ENCODE measurements at regions not wholly inside any gene's neighbourhood (a gene's known extent, or its start where the extent isn't known, plus 50 kb on each side); places are given as distances from the start of the nearest gene placed in this dataset.

DNA sequence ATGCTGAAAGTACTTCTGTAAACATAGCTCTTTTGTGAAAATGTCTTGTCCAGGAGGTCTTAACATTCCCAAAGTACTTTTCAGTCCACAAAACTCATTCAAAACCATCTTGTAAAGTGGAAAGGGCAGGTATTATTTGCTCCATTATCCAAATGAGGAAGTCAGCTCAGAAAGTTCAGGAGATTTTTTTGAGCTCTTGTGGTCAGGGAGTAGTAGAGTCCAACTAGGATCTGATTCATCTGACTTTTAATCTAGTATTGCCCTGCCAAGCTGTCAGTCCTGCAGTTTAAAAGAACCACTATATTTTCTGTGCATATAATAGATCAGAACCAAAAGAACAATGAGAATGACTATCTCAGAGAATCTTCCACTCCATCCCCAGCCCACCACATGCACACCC, 83.5 kb downstream of the FOXB1 start:
- Histone ChIP-seq H3K27me3 (ENCODE audit: control insufficient read depth in 3 of 3, insufficient read depth in 3 of 3, low read depth in 1 of 3, low read length in 3 of 3) (no peaks in the 10 kb centered on the region), H2AFZ (ENCODE audit: low read length) (no peak overlapping the region), H3K23ac (ENCODE audit: low read depth, low read length, poor library complexity) (no peak overlapping the region), H3K14ac (ENCODE audit: low read length) (no peak overlapping the region), H2AK5ac (ENCODE audit: low read depth, low read length) (no peak overlapping the region), H2BK120ac (ENCODE audit: low read depth, low read length) (no peak overlapping the region), H3K18ac (ENCODE audit: low read length) (no peak overlapping the region), H2BK15ac (ENCODE audit: low read length) (no peak overlapping the region), H3K9ac (ENCODE audit: low read depth, low read length, poor library complexity) (no peak overlapping the region), H2BK5ac (ENCODE audit: low read length) (no peak overlapping the region), H4K91ac (ENCODE audit: low read depth, low read length, poor library complexity) (no peak overlapping the region), H3K36me3 (replicated peaks in 1 of 2; ENCODE audit: control insufficient read depth in 2 of 2, insufficient read depth in 2 of 2, low read length in 2 of 2) (no peaks in the 10 kb centered on the region), H2BK12ac (ENCODE audit: low read length) (no peak overlapping the region), H4K8ac (ENCODE audit: low read depth, low read length) (no peak overlapping the region), H3K79me1 (ENCODE audit: low read depth, low read length) (no peaks in the 10 kb centered on the region), H3K4me2 (ENCODE audit: insufficient read depth, low read length, poor library complexity, severe bottlenecking) (no peak overlapping the region), H3K9me3 (replicated peaks in 1 of 2; ENCODE audit: control insufficient read depth in 2 of 2, insufficient read depth in 1 of 2, low read depth in 1 of 2, low read length in 2 of 2) (no peaks in the 10 kb centered on the region), H3K27ac (replicated peaks; ENCODE audit: low read length) (no peak overlapping the region), H3K4me1 (ENCODE audit: control insufficient read depth in 2 of 2, insufficient read depth in 1 of 2, low read depth in 1 of 2, low read length in 2 of 2) (peaks cover 2 to 4% of the 10 kb centered on the region in 2 donors), H3K4me3 (ENCODE audit: low read length in 2 of 2) (no peak overlapping the region), H3K4ac (ENCODE audit: low read length) (no peak overlapping the region)
- DNase-seq (ENCODE audit: low spot score) = no peak

DNA sequence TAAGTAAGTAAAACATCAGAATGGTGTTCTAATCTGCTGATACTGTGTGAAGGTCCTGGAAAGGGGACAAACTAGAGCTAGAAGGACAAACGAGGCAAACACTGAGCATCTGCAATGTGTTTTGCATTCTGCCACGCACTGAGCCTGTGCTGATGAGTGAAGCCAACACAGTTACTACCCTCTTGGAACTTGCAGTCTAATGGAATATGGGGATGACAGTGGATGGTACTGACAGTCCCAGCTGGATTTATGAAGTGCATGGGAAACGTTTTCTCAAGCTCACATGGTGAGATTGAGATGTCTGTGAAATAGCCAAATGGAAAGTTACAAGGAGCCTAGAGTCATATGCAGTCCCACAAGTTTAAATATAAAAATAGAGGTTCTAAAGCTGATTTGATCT, 86.6 kb downstream of the FOXB1 start:
- no peaks in the 10 kb centered on the region for H3K79me1 ChIP-seq (ENCODE audit: low read depth, low read length)
- H2AK5ac ChIP-seq (ENCODE audit: low read depth, low read length) = no peak overlapping the region
- H3K4ac ChIP-seq (ENCODE audit: low read length) = no peak overlapping the region
- no peak overlapping the region for H2BK120ac ChIP-seq (ENCODE audit: low read depth, low read length)
- WGBS, 2 donors (ENCODE audit: extremely low coverage in 2 of 2, insufficient read length in 2 of 2, insufficient replicate concordance in 1 of 2) = no CpG with 5 or more reads among the region's 3 CpGs
- H3K27ac ChIP-seq (replicated peaks; ENCODE audit: low read length) = no peak overlapping the region
- peaks cover 2 to 4% of the 10 kb centered on the region in 2 donors for H3K4me1 ChIP-seq (ENCODE audit: control insufficient read depth in 2 of 2, insufficient read depth in 1 of 2, low read depth in 1 of 2, low read length in 2 of 2)
- no peak overlapping the region for H3K4me2 ChIP-seq (ENCODE audit: insufficient read depth, low read length, poor library complexity, severe bottlenecking)
- no peaks in the 10 kb centered on the region for H3K27me3 ChIP-seq (ENCODE audit: control insufficient read depth in 3 of 3, insufficient read depth in 3 of 3, low read depth in 1 of 3, low read length in 3 of 3)
- no peaks in the 10 kb centered on the region for H3K36me3 ChIP-seq (replicated peaks in 1 of 2; ENCODE audit: control insufficient read depth in 2 of 2, insufficient read depth in 2 of 2, low read length in 2 of 2)
- no peak overlapping the region for H2AFZ ChIP-seq (ENCODE audit: low read length)
- no peak overlapping the region for H2BK5ac ChIP-seq (ENCODE audit: low read length)
- H2BK12ac ChIP-seq (ENCODE audit: low read length) = no peak overlapping the region
- no peak overlapping the region for H3K18ac ChIP-seq (ENCODE audit: low read length)
- no peak overlapping the region for H3K14ac ChIP-seq (ENCODE audit: low read length)
- no peak overlapping the region for H4K8ac ChIP-seq (ENCODE audit: low read depth, low read length)
- no peak overlapping the region for H4K91ac ChIP-seq (ENCODE audit: low read depth, low read length, poor library complexity)
- H3K9me3 ChIP-seq (replicated peaks in 1 of 2; ENCODE audit: control insufficient read depth in 2 of 2, insufficient read depth in 1 of 2, low read depth in 1 of 2, low read length in 2 of 2) = peaks cover 0 to 5% of the 10 kb centered on the region in 2 donors
- H3K23ac ChIP-seq (ENCODE audit: low read depth, low read length, poor library complexity) = no peak overlapping the region
- DNase-seq (ENCODE audit: low spot score) = no peak
- H2BK15ac ChIP-seq (ENCODE audit: low read length) = no peak overlapping the region
- H3K4me3 ChIP-seq (ENCODE audit: low read length in 2 of 2) = no peak overlapping the region
- no peak overlapping the region for H3K9ac ChIP-seq (ENCODE audit: low read depth, low read length, poor library complexity)

DNA sequence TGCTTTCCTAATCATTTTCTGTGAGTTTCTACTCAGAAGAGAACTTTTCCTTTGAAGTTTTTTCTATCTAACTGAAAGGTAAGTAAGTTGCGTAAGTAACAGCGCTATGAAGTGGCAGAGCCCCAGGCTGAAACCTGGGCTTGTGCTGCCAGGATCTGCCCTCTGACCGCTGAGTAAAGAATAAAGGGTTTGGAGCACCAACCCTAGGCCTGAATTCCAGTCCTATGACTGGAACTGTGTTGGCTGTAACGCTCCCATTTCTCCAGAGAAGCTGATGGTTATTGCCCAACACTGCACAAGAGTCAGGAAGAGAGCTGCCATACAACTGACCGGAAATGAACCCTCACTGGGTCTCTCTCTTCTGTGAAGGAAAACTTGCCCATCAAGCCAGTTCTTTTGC, 87.0 kb downstream of the FOXB1 start:
- peaks cover 2 to 4% of the 10 kb centered on the region in 2 donors for H3K4me1 ChIP-seq (ENCODE audit: control insufficient read depth in 2 of 2, insufficient read depth in 1 of 2, low read depth in 1 of 2, low read length in 2 of 2)
- H2BK120ac ChIP-seq (ENCODE audit: low read depth, low read length) = no peak overlapping the region
- no peaks in the 10 kb centered on the region for H3K27me3 ChIP-seq (ENCODE audit: control insufficient read depth in 3 of 3, insufficient read depth in 3 of 3, low read depth in 1 of 3, low read length in 3 of 3)
- H2AFZ ChIP-seq (ENCODE audit: low read length) = peak overlapping the region; percentile 24
- no peaks in the 10 kb centered on the region for H3K79me1 ChIP-seq (ENCODE audit: low read depth, low read length)
- WGBS, 2 donors (ENCODE audit: extremely low coverage in 2 of 2, insufficient read length in 2 of 2, insufficient replicate concordance in 1 of 2) = no CpG with 5 or more reads among the region's 5 CpGs
- H3K4me3 ChIP-seq (ENCODE audit: low read length in 2 of 2) = no peak overlapping the region
- H3K4me2 ChIP-seq (ENCODE audit: insufficient read depth, low read length, poor library complexity, severe bottlenecking) = no peak overlapping the region
- H3K23ac ChIP-seq (ENCODE audit: low read depth, low read length, poor library complexity) = no peak overlapping the region
- no peak overlapping the region for H3K4ac ChIP-seq (ENCODE audit: low read length)
- H3K27ac ChIP-seq (replicated peaks; ENCODE audit: low read length) = no peak overlapping the region
- no peak overlapping the region for H3K14ac ChIP-seq (ENCODE audit: low read length)
- no peak overlapping the region for H2AK5ac ChIP-seq (ENCODE audit: low read depth, low read length)
- no peak overlapping the region for H2BK15ac ChIP-seq (ENCODE audit: low read length)
- H3K9me3 ChIP-seq (replicated peaks in 1 of 2; ENCODE audit: control insufficient read depth in 2 of 2, insufficient read depth in 1 of 2, low read depth in 1 of 2, low read length in 2 of 2) = peaks cover 0 to 6% of the 10 kb centered on the region in 2 donors
- no peak overlapping the region for H4K8ac ChIP-seq (ENCODE audit: low read depth, low read length)
- H2BK5ac ChIP-seq (ENCODE audit: low read length) = no peak overlapping the region
- no peak overlapping the region for H3K18ac ChIP-seq (ENCODE audit: low read length)
- H2BK12ac ChIP-seq (ENCODE audit: low read length) = no peak overlapping the region
- H4K91ac ChIP-seq (ENCODE audit: low read depth, low read length, poor library complexity) = no peak overlapping the region
- DNase-seq (ENCODE audit: low spot score) = no peak
- H3K36me3 ChIP-seq (replicated peaks in 1 of 2; ENCODE audit: control insufficient read depth in 2 of 2, insufficient read depth in 2 of 2, low read length in 2 of 2) = no peaks in the 10 kb centered on the region
- no peak overlapping the region for H3K9ac ChIP-seq (ENCODE audit: low read depth, low read length, poor library complexity)

DNA sequence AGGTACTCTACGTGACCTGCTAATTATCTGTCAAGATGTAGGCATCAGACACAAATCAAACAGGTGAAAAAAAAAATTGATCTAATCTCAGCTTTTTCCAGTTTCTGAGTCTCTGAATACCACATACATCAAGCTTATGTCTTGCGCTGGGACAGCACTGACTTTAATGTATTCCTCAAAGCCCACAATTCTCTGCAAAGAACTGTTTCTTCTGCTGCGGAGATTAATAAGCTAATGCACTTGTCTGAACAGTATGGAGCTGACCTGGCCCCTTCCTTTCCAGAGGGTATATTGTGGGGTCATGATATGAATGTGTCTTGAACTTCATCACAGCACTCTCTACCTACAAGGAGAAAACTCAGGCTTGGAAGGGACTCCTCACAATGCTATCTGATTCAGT, 87.8 kb downstream of the FOXB1 start:
- Histone ChIP-seq H3K79me1 (ENCODE audit: low read depth, low read length) (no peaks in the 10 kb centered on the region), H4K8ac (ENCODE audit: low read depth, low read length) (no peak overlapping the region), H3K4ac (ENCODE audit: low read length) (no peak overlapping the region), H2BK5ac (ENCODE audit: low read length) (no peak overlapping the region), H3K23ac (ENCODE audit: low read depth, low read length, poor library complexity) (no peak overlapping the region), H2BK12ac (ENCODE audit: low read length) (no peak overlapping the region), H3K18ac (ENCODE audit: low read length) (no peak overlapping the region), H3K27ac (replicated peaks; ENCODE audit: low read length) (no peak overlapping the region), H2BK15ac (ENCODE audit: low read length) (no peak overlapping the region), H3K14ac (ENCODE audit: low read length) (no peak overlapping the region), H3K27me3 (ENCODE audit: control insufficient read depth in 3 of 3, insufficient read depth in 3 of 3, low read depth in 1 of 3, low read length in 3 of 3) (no peaks in the 10 kb centered on the region), H2AFZ (ENCODE audit: low read length) (no peak overlapping the region), H3K36me3 (replicated peaks in 1 of 2; ENCODE audit: control insufficient read depth in 2 of 2, insufficient read depth in 2 of 2, low read length in 2 of 2) (no peaks in the 10 kb centered on the region), H2AK5ac (ENCODE audit: low read depth, low read length) (no peak overlapping the region), H2BK120ac (ENCODE audit: low read depth, low read length) (no peak overlapping the region), H3K4me3 (ENCODE audit: low read length in 2 of 2) (no peak overlapping the region), H3K9ac (ENCODE audit: low read depth, low read length, poor library complexity) (no peak overlapping the region), H3K4me1 (ENCODE audit: control insufficient read depth in 2 of 2, insufficient read depth in 1 of 2, low read depth in 1 of 2, low read length in 2 of 2) (peaks cover 2% of the 10 kb centered on the region in 2 donors), H3K9me3 (replicated peaks in 1 of 2; ENCODE audit: control insufficient read depth in 2 of 2, insufficient read depth in 1 of 2, low read depth in 1 of 2, low read length in 2 of 2) (peaks cover 0 to 12% of the 10 kb centered on the region in 2 donors), H3K4me2 (ENCODE audit: insufficient read depth, low read length, poor library complexity, severe bottlenecking) (no peak overlapping the region), H4K91ac (ENCODE audit: low read depth, low read length, poor library complexity) (no peak overlapping the region)
- DNase-seq (ENCODE audit: low spot score) = no peak
- no CpG with 5 or more reads among the region's 3 CpGs for WGBS, 2 donors (ENCODE audit: extremely low coverage in 2 of 2, insufficient read length in 2 of 2, insufficient replicate concordance in 1 of 2)

All from neuronal stem cell (in vitro differentiated cells).